ENCODE measurements at regions not wholly inside any gene's neighbourhood (a gene's known extent, or its start where the extent isn't known, plus 50 kb on each side); places are given as distances from the start of the nearest gene placed in this dataset.

DNA sequence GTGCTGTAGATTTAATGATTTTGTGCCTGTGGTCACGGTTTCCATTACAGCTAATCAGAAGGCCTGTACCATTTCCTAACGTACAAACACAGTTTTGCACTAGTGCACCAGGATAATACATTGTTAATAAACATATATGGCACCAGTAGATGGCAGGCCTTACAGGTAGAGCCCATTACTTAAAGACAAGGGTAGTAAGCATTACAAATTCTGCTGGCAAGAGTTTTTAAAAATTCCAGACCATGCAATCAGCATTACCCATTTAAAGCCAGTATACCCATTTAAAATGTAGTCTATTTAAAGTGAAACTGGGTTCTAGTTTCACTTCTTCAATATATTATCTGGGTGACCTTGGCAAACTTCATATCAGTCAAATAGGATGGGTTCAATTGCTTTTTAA, 224.2 kb downstream of the NUP35 start:
- TF ChIP-seq FOS (IDR thresholded peaks at IDR 0.05; ENCODE audit: borderline replicate concordance, insufficient read depth, low read length) (no peak), GATA2 (IDR thresholded peaks at IDR 0.05; ENCODE audit: insufficient read depth, insufficient read length, low read depth, low read length) (no peak), EZH2 (IDR thresholded peaks at IDR 0.05; ENCODE audit: borderline replicate concordance, low read depth, low read length, severe bottlenecking) (no peak), MYC (IDR thresholded peaks at IDR 0.05; ENCODE audit: low read depth, low read length) (no peak), POLR2A (IDR thresholded peaks at IDR 0.05; ENCODE audit: low read depth, low read length) (no peak), POLR2AphosphoS5 (IDR thresholded peaks at IDR 0.05; ENCODE audit: insufficient read depth, low read depth, low read length) (no peak), JUN (IDR thresholded peaks at IDR 0.05; ENCODE audit: borderline replicate concordance, insufficient read depth, insufficient read length, low read depth) (no peak)
- TF ChIP-seq, protein P1, sequence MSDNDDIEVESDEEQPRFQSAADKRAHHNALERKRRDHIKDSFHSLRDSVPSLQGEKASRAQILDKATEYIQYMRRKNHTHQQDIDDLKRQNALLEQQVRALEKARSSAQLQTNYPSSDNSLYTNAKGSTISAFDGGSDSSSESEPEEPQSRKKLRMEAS (IDR thresholded peaks at IDR 0.05; ENCODE audit: insufficient read depth, insufficient read length) = no peak
- TF ChIP-seq, protein P2, sequence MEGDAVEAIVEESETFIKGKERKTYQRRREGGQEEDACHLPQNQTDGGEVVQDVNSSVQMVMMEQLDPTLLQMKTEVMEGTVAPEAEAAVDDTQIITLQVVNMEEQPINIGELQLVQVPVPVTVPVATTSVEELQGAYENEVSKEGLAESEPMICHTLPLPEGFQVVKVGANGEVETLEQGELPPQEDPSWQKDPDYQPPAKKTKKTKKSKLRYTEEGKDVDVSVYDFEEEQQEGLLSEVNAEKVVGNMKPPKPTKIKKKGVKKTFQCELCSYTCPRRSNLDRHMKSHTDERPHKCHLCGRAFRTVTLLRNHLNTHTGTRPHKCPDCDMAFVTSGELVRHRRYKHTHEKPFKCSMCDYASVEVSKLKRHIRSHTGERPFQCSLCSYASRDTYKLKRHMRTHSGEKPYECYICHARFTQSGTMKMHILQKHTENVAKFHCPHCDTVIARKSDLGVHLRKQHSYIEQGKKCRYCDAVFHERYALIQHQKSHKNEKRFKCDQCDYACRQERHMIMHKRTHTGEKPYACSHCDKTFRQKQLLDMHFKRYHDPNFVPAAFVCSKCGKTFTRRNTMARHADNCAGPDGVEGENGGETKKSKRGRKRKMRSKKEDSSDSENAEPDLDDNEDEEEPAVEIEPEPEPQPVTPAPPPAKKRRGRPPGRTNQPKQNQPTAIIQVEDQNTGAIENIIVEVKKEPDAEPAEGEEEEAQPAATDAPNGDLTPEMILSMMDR (IDR thresholded peaks at IDR 0.05; ENCODE audit: extremely low read depth in 1 of 2, insufficient read depth in 1 of 2, low read depth in 1 of 2, low read length in 2 of 2) = no peak
- H3K9ac ChIP-seq (replicated peaks; ENCODE audit: extremely low read depth, insufficient read depth, low read length) = no peak overlapping the region
- H3K79me2 ChIP-seq (ENCODE audit: control insufficient read depth, insufficient read depth, low read length) = no peaks in the 10 kb centered on the region
- H2AFZ ChIP-seq (ENCODE audit: low read depth, low read length) = no peak overlapping the region
- H3K27ac ChIP-seq (ENCODE audit: insufficient read depth, low read depth, low read length) = no peak overlapping the region
- no peaks in the 10 kb centered on the region for H3K27me3 ChIP-seq (ENCODE audit: control insufficient read depth in 2 of 2, insufficient read depth in 2 of 2, low read length in 2 of 2)
- ChIA-PET POLR2A (no interaction called here), CTCF (interaction anchor here (2.7 to 3.0 kb wide), 2 partner anchors 10 to 99 kb away, joined by 9 to 18 read pairs; no protein-coding TSS in a partner anchor)
- no peaks in the 10 kb centered on the region for H3K9me3 ChIP-seq (replicated peaks; ENCODE audit: control insufficient read depth, insufficient read depth, low read length)
- no TSS peak for BruUV-seq (replicated peaks)
- H3K4me1 ChIP-seq (ENCODE audit: control insufficient read depth, extremely low read depth, insufficient read depth, low read length) = no peaks in the 10 kb centered on the region
- no peaks in the 10 kb centered on the region for H3K9me1 ChIP-seq (replicated peaks; ENCODE audit: control insufficient read depth, extremely low read depth, insufficient read depth, low read length)
- H4K20me1 ChIP-seq (replicated peaks; ENCODE audit: control insufficient read depth, extremely low read depth, insufficient read depth, low read length) = no peaks in the 10 kb centered on the region
- DNase-seq (ENCODE audit: low read depth, low spot score) (no peak), FAIRE-seq (no peak)
- H3K36me3 ChIP-seq (ENCODE audit: control insufficient read depth in 2 of 2, extremely low read depth in 1 of 2, insufficient read depth in 2 of 2, low read length in 2 of 2) = no peaks in the 10 kb centered on the region
- intact Hi-C loops (cut with micrococcal nuclease) = no loop called here
- dilution Hi-C loops (cut with MboI; ENCODE audit: extremely low pct_ligation_motif_present, low sequenced_read_pairs) = no loop called here
- no peak overlapping the region for H3K4me2 ChIP-seq (ENCODE audit: insufficient read depth, low read length)
- no peak overlapping the region for H3K4me3 ChIP-seq (replicated peaks in 1 of 3; ENCODE audit: insufficient read depth in 1 of 3, low read depth in 1 of 3, low read length in 3 of 3)

All from endothelial cell of umbilical vein (primary cell).